Left forelimb (tissue), 1 donor: ENCODE measurements at regions not wholly inside any gene's neighbourhood (a gene's known extent, or its start where the extent isn't known, plus 50 kb on each side); places are given as distances from the start of the nearest gene placed in this dataset.
"Not testable (repeated sequence)": the region's sequence is repeated elsewhere in the genome, so short reads cannot be mapped to it uniquely, and the experiment has no call there.

Experiments
- DNase-seq: peaks from one replicate; pipeline ENCODE4 v3.0.0-alpha.2; 2018; ENCODE audit warnings: low spot score

GRCh38 chr14:36411951-36412350, 91.5 kb upstream of the MBIP start:
- not testable (repeated sequence) for DNase-seq

- no peak for DNase-seq
Measured at GRCh38 chr14:36408388-36408787, 88.0 kb upstream of the MBIP start.

GRCh38 chr14:36405589-36406274, 85.3 kb upstream of the MBIP start:
- DNase-seq = no peak

- no peak for DNase-seq
Measured at GRCh38 chr14:36402867-36403266, 82.4 kb upstream of the MBIP start.

GRCh38 chr14:36398463-36399291, 78.2 kb upstream of the MBIP start:
- no peak for DNase-seq

GRCh38 chr14:36397357-36397756, 76.9 kb upstream of the MBIP start:
- no peak for DNase-seq

GRCh38 chr14:36396798-36397197, 76.4 kb upstream of the MBIP start:
- DNase-seq = no peak

- DNase-seq = no peak
Measured at GRCh38 chr14:36394593-36394992, 74.2 kb upstream of the MBIP start.

- no peak for DNase-seq
Measured at GRCh38 chr14:36390718-36391117, 70.3 kb upstream of the MBIP start.

- DNase-seq = no peak
Measured at GRCh38 chr14:36383767-36384431, 63.5 kb upstream of the MBIP start.

- peak; percentile 67 for DNase-seq
Measured at GRCh38 chr14:36373982-36374673, 53.7 kb upstream of the MBIP start.
